ENCODE measurements at regions not wholly inside any gene's neighbourhood (a gene's known extent, or its start where the extent isn't known, plus 50 kb on each side); places are given as distances from the start of the nearest gene placed in this dataset.
"Not testable (repeated sequence)": the region's sequence is repeated elsewhere in the genome, so short reads cannot be mapped to it uniquely, and the experiment has no call there.

GRCh38 chr10:8360814-8361509 lies 306.5 kb downstream of the GATA3 start:
- H3K4me3 ChIP-seq (ENCODE audit: low read depth, low read length): no peak overlapping the region
- TF ChIP-seq CTCF (IDR thresholded peaks at IDR 0.05; ENCODE audit: borderline replicate concordance, insufficient read depth, low read depth, low read length): no peak

- H3K4me3 ChIP-seq (ENCODE audit: low read depth, low read length): no peak overlapping the region
- no peak for TF ChIP-seq CTCF (IDR thresholded peaks at IDR 0.05; ENCODE audit: borderline replicate concordance, insufficient read depth, low read depth, low read length)
These were observed 307.0 kb downstream of the GATA3 start for GRCh38 chr10:8361510-8361844.

GRCh38 chr10:8365935-8366911 lies 311.7 kb downstream of the GATA3 start:
- no peak for TF ChIP-seq CTCF (IDR thresholded peaks at IDR 0.05; ENCODE audit: borderline replicate concordance, insufficient read depth, low read depth, low read length)
- H3K4me3 ChIP-seq (ENCODE audit: low read depth, low read length): no peak overlapping the region

- not testable (repeated sequence) for H3K4me3 ChIP-seq (ENCODE audit: low read depth, low read length)
These were observed 313.4 kb downstream of the GATA3 start for GRCh38 chr10:8367672-8368411.

GRCh38 chr10:8369666-8370065 lies 315.2 kb downstream of the GATA3 start:
- no peak for TF ChIP-seq CTCF (IDR thresholded peaks at IDR 0.05; ENCODE audit: borderline replicate concordance, insufficient read depth, low read depth, low read length)
- no peak overlapping the region for H3K4me3 ChIP-seq (ENCODE audit: low read depth, low read length)

GRCh38 chr10:8374334-8374733 lies 319.8 kb downstream of the GATA3 start:
- no peak for TF ChIP-seq CTCF (IDR thresholded peaks at IDR 0.05; ENCODE audit: borderline replicate concordance, insufficient read depth, low read depth, low read length)
- no peak overlapping the region for H3K4me3 ChIP-seq (ENCODE audit: low read depth, low read length)

GRCh38 chr10:8375137-8375536 lies 320.6 kb downstream of the GATA3 start:
- TF ChIP-seq CTCF (IDR thresholded peaks at IDR 0.05; ENCODE audit: borderline replicate concordance, insufficient read depth, low read depth, low read length): no peak
- no peak overlapping the region for H3K4me3 ChIP-seq (ENCODE audit: low read depth, low read length)

Measured in GM12875 (cell line).